WTC11 (cell line): ENCODE measurements at regions not wholly inside any gene's neighbourhood (a gene's known extent, or its start where the extent isn't known, plus 50 kb on each side); places are given as distances from the start of the nearest gene placed in this dataset.
A peak's percentile ranks its signal among the peaks of the same experiment; 100 is the strongest.

ENCODE experiments used
- ATAC-seq: fragments of 200-7000 bp; cut with Tn5 transposase; 2 replicates; pipeline ENCODE4 v1.10.0; 2021; ENCODE audit warnings: mild to moderate bottlenecking, moderate library complexity
- CTCF ChIA-PET: fragments of 300-600 bp; sonication (Branson Sonifier 250); formaldehyde crosslinking; loops from one replicate; lab custom pipeline; 2021; ENCODE audit warnings: antibody characterized with exemption; lab: Charles Lee
- POLR2A ChIA-PET: fragments of 350-600 bp; sonication (Branson Sonifier 250); formaldehyde crosslinking; loops from one replicate; lab custom pipeline; 2021; ENCODE audit warnings: antibody characterized with exemption; lab: Charles Lee
- DNase-seq: peaks from one replicate; pipeline ENCODE4 v3.0.0; 2021; ENCODE audit warnings: low spot score
- H3K27ac Mint-ChIP-seq: 2 replicates; pipeline ENCODE4 v1.8.0; 2021; ENCODE audit warnings: mixed read lengths
- H3K27me3 Mint-ChIP-seq: 2 replicates; pipeline ENCODE4 v1.8.0; 2021; ENCODE audit warnings: low read depth, mild to moderate bottlenecking, moderate library complexity, mixed read lengths
- H3K36me3 Mint-ChIP-seq: 2 replicates; pipeline ENCODE4 v1.8.0; 2021; ENCODE audit warnings: mixed read lengths
- H3K4me1 Mint-ChIP-seq: 2 replicates; pipeline ENCODE4 v1.8.0; 2022; ENCODE audit warnings: mixed read lengths
- H3K4me3 Mint-ChIP-seq: 2 replicates; pipeline ENCODE4 v1.8.0; 2021; ENCODE audit warnings: mild to moderate bottlenecking, moderate library complexity, mixed read lengths
- H3K9me3 Mint-ChIP-seq: 2 replicates; pipeline ENCODE4 v1.8.0; 2021; ENCODE audit warnings: mixed read lengths
- ATF6 ChIP-seq: sonication (generic); formaldehyde crosslinking; IDR thresholded peaks from 2 replicates; pipeline ENCODE4 v1.8.1; 2023; ENCODE audit warnings: mild to moderate bottlenecking, missing genetic modification reagents
- CREB1 ChIP-seq: sonication (generic); formaldehyde crosslinking; IDR thresholded peaks from 2 replicates; pipeline ENCODE4 v1.8.0; 2023; ENCODE audit warnings: mild to moderate bottlenecking, missing genetic modification reagents
- ESRRA ChIP-seq: sonication (generic); formaldehyde crosslinking; IDR thresholded peaks from 2 replicates; pipeline ENCODE4 v1.8.1; 2022; ENCODE audit warnings: mild to moderate bottlenecking, missing genetic modification reagents, borderline replicate concordance
- FOXK1 ChIP-seq: sonication (generic); formaldehyde crosslinking; IDR thresholded peaks from 2 replicates; pipeline ENCODE4 v1.8.0; 2022; ENCODE audit warnings: mild to moderate bottlenecking, moderate library complexity, missing genetic modification reagents
- NR1H2 ChIP-seq: sonication (generic); formaldehyde crosslinking; IDR thresholded peaks from 2 replicates; pipeline ENCODE4 v1.9.0; 2021; ENCODE audit warnings: mild to moderate bottlenecking, moderate library complexity, missing genetic modification reagents
- NR2C2 ChIP-seq: sonication (generic); formaldehyde crosslinking; IDR thresholded peaks from 2 replicates; pipeline ENCODE4 v1.8.0; 2022; ENCODE audit warnings: mild to moderate bottlenecking, missing genetic modification reagents
- OVOL2 ChIP-seq: fragments of 250-450 bp; sonication (Bioruptor Pico); IDR thresholded peaks from 2 replicates; pipeline ENCODE4 v1.9.0; 2021; ENCODE audit warnings: mild to moderate bottlenecking, borderline replicate concordance
- PRDM15 ChIP-seq: sonication (generic); formaldehyde crosslinking; IDR thresholded peaks from 2 replicates; pipeline ENCODE4 v1.8.0; 2022; ENCODE audit warnings: missing genetic modification reagents
- PREB ChIP-seq: sonication (generic); formaldehyde crosslinking; IDR thresholded peaks from 2 replicates; pipeline ENCODE4 v1.8.1; 2022; ENCODE audit warnings: mild to moderate bottlenecking, missing genetic modification reagents, moderate library complexity, borderline replicate concordance
- SMAD4 ChIP-seq: sonication (generic); formaldehyde crosslinking; IDR thresholded peaks from 2 replicates; pipeline ENCODE4 v1.8.0; 2022; ENCODE audit warnings: mild to moderate bottlenecking, missing genetic modification reagents
- ZBTB21 ChIP-seq: sonication (generic); formaldehyde crosslinking; IDR thresholded peaks from 2 replicates; pipeline ENCODE4 v1.8.1; 2023; ENCODE audit warnings: mild to moderate bottlenecking, missing genetic modification reagents, borderline replicate concordance
- ZNF396 ChIP-seq: fragments of 250-450 bp; sonication (Bioruptor Pico); IDR thresholded peaks from 2 replicates; pipeline ENCODE4 v1.8.0; 2021; ENCODE audit warnings: mild to moderate bottlenecking, moderate library complexity, borderline replicate concordance
- ZNF423 ChIP-seq: fragments of 250-450 bp; sonication (Bioruptor Pico); IDR thresholded peaks from 2 replicates; pipeline ENCODE4 v2.1.2; 2022; ENCODE audit warnings: mild to moderate bottlenecking, moderate library complexity
- ZNF425 ChIP-seq: fragments of 250-450 bp; sonication (Bioruptor Pico); conservative IDR thresholded peaks from 2 replicates; pipeline ENCODE4 v1.9.0; 2021; ENCODE audit warnings: mild to moderate bottlenecking

- no peaks in the 10 kb centered on the region for H3K9me3 Mint-ChIP-seq
- no peak overlapping the region for H3K27ac Mint-ChIP-seq
- no peak overlapping the region for H3K4me3 Mint-ChIP-seq
- no peaks in the 10 kb centered on the region for H3K4me1 Mint-ChIP-seq
- ChIA-PET CTCF (no interaction called here), POLR2A (no interaction called here)
- DNase-seq: no peak
- peak; percentile 60 for ATAC-seq
- no peaks in the 10 kb centered on the region; the same call in 1 of the 2 replicates for H3K27me3 Mint-ChIP-seq
- no peak for TF ChIP-seq ZNF396 (CRISPR knock-in tag)
- TF ChIP-seq NR2C2 (CRISPR knock-in tag): no peak
- no peak for TF ChIP-seq PREB (CRISPR knock-in tag)
- TF ChIP-seq, all 79 proteins: peak for 0
- H3K36me3 Mint-ChIP-seq: no peaks in the 10 kb centered on the region
Observed at GRCh38 chr3:107904536-107905066, 186.2 kb downstream of the CD47 start.

- no peak overlapping the region for H3K4me3 Mint-ChIP-seq
- no peak for DNase-seq
- no peaks in the 10 kb centered on the region for H3K36me3 Mint-ChIP-seq
- POLR2A ChIA-PET: no interaction called here
- no peak for TF ChIP-seq ATF6 (CRISPR knock-in tag)
- TF ChIP-seq PRDM15 (CRISPR knock-in tag): no peak
- TF ChIP-seq FOXK1: no peak
- TF ChIP-seq ESRRA (CRISPR knock-in tag): no peak
- no peak for TF ChIP-seq ZNF423 (CRISPR knock-in tag)
- no peak for TF ChIP-seq SMAD4 (CRISPR knock-in tag)
- no peak for TF ChIP-seq ZBTB21
- TF ChIP-seq NR1H2 (CRISPR knock-in tag): no peak
- TF ChIP-seq CREB1 (CRISPR knock-in tag): no peak
- TF ChIP-seq OVOL2: no peak
- TF ChIP-seq ZNF425 (CRISPR knock-in tag): no peak
- TF ChIP-seq, all 79 proteins: peak for 0
- H3K4me1 Mint-ChIP-seq: no peaks in the 10 kb centered on the region
- ATAC-seq: no peak
- H3K27me3 Mint-ChIP-seq: no peaks in the 10 kb centered on the region; the same call in 1 of the 2 replicates
- CTCF ChIA-PET: no interaction called here
- no peak overlapping the region for H3K27ac Mint-ChIP-seq
- H3K9me3 Mint-ChIP-seq: no peaks in the 10 kb centered on the region
Observed at GRCh38 chr3:107899990-107900651, 190.7 kb downstream of the CD47 start.
